Activated effector memory CD4-positive, alpha-beta T cell treated with anti-CD3 and anti-CD28 coated beads, Interleukin-2, amount 50 U/mL, for 16 hours (primary cell): ENCODE measurements at regions not wholly inside any gene's neighbourhood (a gene's known extent, or its start where the extent isn't known, plus 50 kb on each side); places are given as distances from the start of the nearest gene placed in this dataset.
A peak's percentile ranks its signal among the peaks of the same experiment; 100 is the strongest.
"Not testable (repeated sequence)": the region's sequence is repeated elsewhere in the genome, so short reads cannot be mapped to it uniquely, and the experiment has no call there.

Experiments
- DNase-seq: peaks from one replicate; pipeline ENCODE4 v3.0.0-alpha.2; 2020

GRCh38 chr3:96491023-96491422 lies 323.4 kb upstream of the EPHA6 start:
- no peak for DNase-seq

- DNase-seq, result no peak
Measured at GRCh38 chr3:96491868-96492267, 322.5 kb upstream of the EPHA6 start.

GRCh38 chr3:96510334-96510733 lies 304.1 kb upstream of the EPHA6 start:
- no peak for DNase-seq

GRCh38 chr3:96537165-96537564 lies 277.2 kb upstream of the EPHA6 start:
- no peak for DNase-seq

GRCh38 chr3:96538186-96538585 lies 276.2 kb upstream of the EPHA6 start:
- no peak for DNase-seq

DNA sequence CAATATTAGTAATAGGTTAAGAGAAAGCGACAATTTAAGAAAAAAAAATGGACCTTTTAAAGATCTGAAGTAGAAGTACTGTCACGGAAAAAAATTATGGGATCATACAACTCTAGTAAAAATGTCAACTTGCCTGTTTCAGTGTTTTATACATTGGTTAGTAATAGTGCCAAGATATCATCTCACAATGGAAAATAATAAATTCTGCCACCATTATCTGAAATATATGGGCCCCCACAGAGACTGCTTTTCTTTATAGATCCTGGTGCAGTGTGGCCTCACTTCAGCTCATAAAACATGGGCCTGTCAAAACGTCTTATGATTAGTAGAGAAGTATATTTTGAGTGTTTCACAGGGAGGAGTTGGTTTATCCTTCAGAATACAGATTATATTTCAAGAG lies 266.3 kb upstream of the EPHA6 start:
- DNase-seq, result no peak

DNA sequence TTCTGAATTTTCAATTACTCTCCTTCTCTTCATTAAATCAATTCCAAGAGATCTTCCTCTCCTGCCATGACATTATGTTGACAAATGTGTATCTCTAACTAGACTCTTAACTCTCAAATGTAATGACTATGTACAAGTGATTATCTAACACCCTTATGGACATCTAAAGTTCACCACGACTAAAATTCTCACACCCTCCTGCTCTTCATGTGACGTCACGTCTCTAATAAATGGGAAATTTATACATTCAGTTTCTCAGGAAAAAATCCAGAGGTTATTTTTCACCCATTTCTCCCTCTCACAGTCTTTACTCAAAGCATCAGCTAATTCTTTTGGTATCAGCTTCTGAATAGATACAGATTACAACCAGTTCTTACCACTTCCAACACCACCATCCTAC lies 237.5 kb upstream of the EPHA6 start:
- DNase-seq, result no peak

DNA sequence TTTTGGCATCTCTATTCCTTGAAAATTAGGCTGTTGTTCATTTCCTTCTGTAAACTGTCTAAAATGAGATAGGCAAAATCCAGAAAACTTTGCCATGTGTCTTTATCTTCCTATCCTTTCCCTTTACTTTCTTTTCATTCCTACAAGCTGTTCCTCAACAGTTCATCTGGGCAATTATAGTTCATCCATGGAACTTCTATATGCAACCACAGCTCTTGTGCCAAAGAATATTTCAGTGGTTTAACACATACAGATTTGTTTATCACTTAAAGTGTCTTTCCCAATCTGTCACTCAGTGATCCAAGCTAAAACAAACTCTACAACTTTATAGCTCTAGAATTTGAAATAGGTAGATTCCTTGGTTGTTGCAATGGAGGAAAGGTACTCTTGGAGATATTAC lies 230.3 kb upstream of the EPHA6 start:
- DNase-seq, result no peak

- not testable (repeated sequence) for DNase-seq
Measured at GRCh38 chr3:96606865-96607264, 207.5 kb upstream of the EPHA6 start.

DNA sequence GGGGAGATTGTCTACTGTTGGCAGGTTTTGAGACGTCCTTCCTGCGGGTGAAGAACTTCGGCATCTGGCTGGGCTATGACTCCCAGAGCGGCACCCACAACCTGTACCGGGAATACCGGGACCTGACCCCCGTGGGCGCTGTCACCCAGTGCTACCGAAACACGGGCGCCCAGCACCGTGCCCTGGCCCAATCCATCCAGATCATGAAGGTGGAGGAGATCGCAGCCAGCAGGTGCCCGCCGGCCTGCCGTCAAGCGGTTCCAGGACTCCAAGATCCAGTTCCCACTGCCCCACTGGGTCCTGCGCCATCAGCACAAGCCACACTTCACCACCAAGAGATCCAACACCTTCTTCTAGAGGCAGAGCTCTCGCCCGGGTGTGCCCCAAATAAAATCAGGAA lies 194.9 kb upstream of the EPHA6 start:
- peak; percentile 54 for DNase-seq

- no peak for DNase-seq
Measured at GRCh38 chr3:96622878-96623277, 191.5 kb upstream of the EPHA6 start.

DNA sequence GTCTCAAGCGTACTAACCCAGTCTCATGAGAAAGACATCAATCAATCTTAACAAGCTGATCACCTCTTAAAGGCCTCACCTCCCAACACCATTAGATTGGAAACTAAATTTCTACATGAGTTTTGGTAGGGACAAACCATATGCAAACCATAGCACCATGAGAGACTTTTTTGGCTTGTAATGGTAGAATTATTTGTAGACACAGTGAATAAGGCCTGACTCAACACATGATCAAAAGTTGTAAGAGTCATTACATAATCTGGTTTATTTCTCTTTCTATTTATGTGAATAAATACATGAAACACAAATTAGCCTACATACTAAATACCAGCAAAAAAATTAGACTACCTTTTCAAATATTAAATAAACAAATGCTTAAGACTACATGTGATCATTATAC lies 183.3 kb upstream of the EPHA6 start:
- DNase-seq, result no peak

GRCh38 chr3:96646596-96646995 lies 167.8 kb upstream of the EPHA6 start:
- no peak for DNase-seq

GRCh38 chr3:96657710-96658109 lies 156.7 kb upstream of the EPHA6 start:
- DNase-seq, result no peak

- DNase-seq, result not testable (repeated sequence)
Measured at GRCh38 chr3:96671861-96672595, 142.4 kb upstream of the EPHA6 start.

DNA sequence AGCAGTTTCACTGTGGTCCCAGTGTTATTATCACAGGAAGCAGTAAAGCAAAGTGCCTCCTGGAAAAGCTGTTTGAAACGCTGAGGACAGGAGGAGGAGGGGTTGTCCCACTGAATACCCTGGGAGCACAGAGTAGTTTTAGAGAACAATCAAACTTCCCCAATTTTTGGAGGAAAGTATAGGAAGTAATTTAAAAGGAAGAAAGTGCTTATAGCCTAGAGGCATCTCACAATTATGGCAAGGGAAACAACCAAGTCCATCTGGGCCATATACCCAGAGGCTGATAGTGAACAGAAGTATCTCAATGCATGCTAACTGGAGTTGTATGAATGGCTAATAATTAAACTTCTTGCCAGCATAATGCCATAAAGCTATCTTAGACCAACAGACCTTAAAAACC lies 137.2 kb upstream of the EPHA6 start:
- no peak for DNase-seq

GRCh38 chr3:96678325-96678724 lies 136.1 kb upstream of the EPHA6 start:
- DNase-seq, result no peak

DNA sequence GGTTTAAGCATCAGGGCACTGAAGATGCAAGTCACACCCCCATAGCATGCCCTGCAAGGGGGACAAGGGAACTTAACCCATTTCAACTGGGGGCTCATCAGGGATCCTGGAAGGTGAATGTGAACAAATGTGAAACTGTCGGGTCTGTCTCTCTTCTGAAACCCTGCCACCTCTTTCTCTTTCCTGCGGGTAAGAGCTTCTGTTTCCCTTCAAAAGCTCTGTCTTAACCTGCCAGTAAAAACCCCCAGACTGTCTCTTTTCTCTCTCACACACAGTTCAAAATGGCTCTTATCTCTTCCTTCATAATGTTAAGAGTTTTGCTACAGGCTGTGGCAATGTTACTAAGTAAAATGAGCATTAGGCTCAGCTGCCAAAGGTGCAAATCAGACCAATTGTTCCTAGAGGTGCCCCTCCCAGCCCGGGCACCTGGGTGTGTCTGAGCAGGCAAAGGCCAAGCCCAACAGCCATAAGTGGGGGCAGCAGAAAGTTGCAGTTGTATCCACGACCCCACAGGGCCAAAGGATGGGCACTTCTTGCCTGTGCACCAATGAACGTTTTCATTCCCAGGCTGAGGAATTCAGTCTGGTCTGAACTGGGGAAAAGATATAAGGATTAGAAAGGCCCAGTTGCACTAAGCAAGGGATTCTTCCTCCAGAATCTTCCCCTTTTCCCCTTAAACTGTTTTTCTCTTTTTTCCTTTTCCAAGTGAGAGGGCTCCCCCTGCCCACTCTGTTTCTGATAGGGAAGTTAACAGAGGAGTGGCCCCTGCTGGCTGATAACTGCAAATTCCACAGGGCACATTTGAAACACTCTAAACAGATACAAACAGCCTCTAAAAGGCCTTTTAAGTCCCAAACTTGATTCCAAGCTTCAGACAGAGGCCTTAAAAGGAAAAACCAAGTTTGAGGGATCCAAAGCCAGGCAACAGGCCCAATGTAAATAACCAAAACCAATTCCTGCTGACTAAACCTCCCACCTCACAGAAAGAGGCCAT lies 113.8 kb upstream of the EPHA6 start:
- no peak for DNase-seq

GRCh38 chr3:96705895-96706294 lies 108.5 kb upstream of the EPHA6 start:
- no peak for DNase-seq

- DNase-seq, result no peak
Measured at GRCh38 chr3:96706509-96706908, 107.9 kb upstream of the EPHA6 start.

DNA sequence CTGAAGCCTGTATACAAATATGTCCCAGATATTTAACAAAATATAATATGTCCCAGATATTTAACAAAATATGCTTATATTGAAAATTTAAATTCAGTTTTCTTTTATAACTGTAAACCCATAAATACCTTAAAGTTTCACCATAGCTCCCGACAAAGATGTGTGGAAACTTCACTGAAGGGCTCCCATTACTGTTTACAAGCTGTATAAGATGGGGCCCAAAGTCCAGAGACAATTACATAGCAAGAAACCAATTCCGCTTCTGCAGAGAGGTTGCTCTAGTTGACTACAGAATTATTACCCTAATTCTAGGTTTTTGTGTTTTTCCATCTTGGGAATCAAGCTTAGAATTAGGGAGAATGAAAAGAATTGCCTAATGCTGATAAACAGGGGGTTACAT lies 102.6 kb upstream of the EPHA6 start:
- DNase-seq, result no peak

DNA sequence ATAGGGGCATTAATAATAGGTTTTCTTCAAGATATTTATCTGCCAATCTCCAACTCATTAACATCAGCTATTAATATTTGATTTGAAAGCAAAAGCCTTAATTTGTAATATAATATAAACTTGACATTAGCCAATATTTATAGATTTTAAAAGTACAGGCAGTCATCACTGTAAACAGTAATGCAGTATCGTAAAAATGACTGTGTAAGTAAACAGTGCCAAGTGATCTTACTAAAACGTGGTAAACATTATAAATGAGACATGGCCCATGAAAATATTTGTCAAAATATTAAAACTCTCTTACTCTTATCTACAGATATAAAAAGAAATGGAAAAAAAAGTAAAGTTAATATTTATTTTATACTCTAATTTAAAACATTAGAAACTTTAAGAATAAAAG lies 101.6 kb upstream of the EPHA6 start:
- DNase-seq, result no peak

DNA sequence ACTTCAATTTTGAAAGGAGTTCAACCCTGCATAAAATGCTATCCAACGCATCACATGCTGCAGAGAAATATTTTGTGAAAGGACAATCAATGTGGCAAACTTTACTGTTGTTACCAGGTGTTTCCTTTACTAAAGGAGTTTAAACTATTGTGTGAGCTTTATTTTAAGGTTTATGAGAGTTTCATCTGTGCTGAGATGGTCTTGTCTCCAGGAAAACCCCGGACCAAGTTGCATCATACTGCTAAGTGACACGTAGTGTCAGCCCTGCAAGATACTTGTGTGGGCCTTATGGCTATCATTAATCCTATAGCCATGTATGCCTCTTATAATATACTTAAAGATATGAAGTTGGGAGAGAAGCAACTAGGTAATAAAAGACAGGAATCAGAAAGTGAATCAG lies 94.5 kb upstream of the EPHA6 start:
- no peak for DNase-seq

DNA sequence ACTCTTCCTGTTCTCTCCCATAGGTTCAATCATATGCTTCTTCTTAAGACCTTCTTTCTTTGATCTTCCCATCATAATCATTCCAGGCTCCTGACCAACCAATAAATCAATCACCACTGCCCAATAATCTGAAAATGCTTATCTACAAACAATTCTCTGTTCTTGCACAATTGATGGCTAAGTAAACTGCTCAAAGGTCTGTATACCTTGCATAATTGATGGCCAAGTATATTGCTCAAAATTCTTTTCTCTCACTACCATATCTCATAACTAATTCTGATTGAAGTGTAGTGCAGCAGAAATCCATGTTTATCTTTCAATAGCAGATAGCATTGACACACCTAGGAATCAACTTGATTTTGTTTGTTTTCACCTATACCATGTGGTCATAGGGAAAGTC lies 83.4 kb upstream of the EPHA6 start:
- DNase-seq, result no peak
